Activated CD8-positive, alpha-beta memory T cell treated with anti-CD3 and anti-CD28 coated beads, Interleukin-2, amount 50 U/mL, for 24 hours (primary cell): ENCODE measurements at regions not wholly inside any gene's neighbourhood (a gene's known extent, or its start where the extent isn't known, plus 50 kb on each side); places are given as distances from the start of the nearest gene placed in this dataset.

Source experiments
- DNase-seq: peaks from one replicate; pipeline ENCODE4 v3.0.0-alpha.2; 2020; ENCODE audit errors: extremely low read depth

GRCh38 chr14:65281991-65282895, 130.3 kb upstream of the FUT8 start:
- DNase-seq, result no peak

- no peak for DNase-seq
Observed at GRCh38 chr14:65282896-65283253, 129.7 kb upstream of the FUT8 start.

GRCh38 chr14:65286443-65286842, 126.1 kb upstream of the FUT8 start:
- DNase-seq, result no peak

GRCh38 chr14:65287264-65288131, 125.0 kb upstream of the FUT8 start:
- DNase-seq, result peak; percentile 20

GRCh38 chr14:65290830-65291229, 121.7 kb upstream of the FUT8 start:
- peak; percentile 38 for DNase-seq

GRCh38 chr14:65291531-65291930, 121.0 kb upstream of the FUT8 start:
- DNase-seq, result no peak

- DNase-seq, result no peak
Observed at GRCh38 chr14:65294816-65295215, 117.7 kb upstream of the FUT8 start.

- no peak for DNase-seq
Observed at GRCh38 chr14:65296402-65296801, 116.1 kb upstream of the FUT8 start.

- no peak for DNase-seq
Observed at GRCh38 chr14:65296876-65297275, 115.7 kb upstream of the FUT8 start.

GRCh38 chr14:65297744-65298143, 114.8 kb upstream of the FUT8 start:
- DNase-seq, result no peak

- DNase-seq, result no peak
Observed at GRCh38 chr14:65299826-65300225, 112.7 kb upstream of the FUT8 start.

- DNase-seq, result no peak
Observed at GRCh38 chr14:65301862-65302539, 110.5 kb upstream of the FUT8 start.

GRCh38 chr14:65302571-65303189, 109.8 kb upstream of the FUT8 start:
- DNase-seq, result peak; percentile 44

- no peak for DNase-seq
Observed at GRCh38 chr14:65303190-65303898, 109.2 kb upstream of the FUT8 start.

GRCh38 chr14:65303899-65304222, 108.7 kb upstream of the FUT8 start:
- DNase-seq, result no peak

GRCh38 chr14:65304239-65304638, 108.3 kb upstream of the FUT8 start:
- DNase-seq, result no peak

GRCh38 chr14:65304963-65305362, 107.6 kb upstream of the FUT8 start:
- DNase-seq, result no peak

- no peak for DNase-seq
Observed at GRCh38 chr14:65308536-65308935, 104.0 kb upstream of the FUT8 start.

GRCh38 chr14:65310568-65310967, 102.0 kb upstream of the FUT8 start:
- no peak for DNase-seq

GRCh38 chr14:65312859-65313258, 99.7 kb upstream of the FUT8 start:
- DNase-seq, result no peak
